ENCODE measurements at regions not wholly inside any gene's neighbourhood (a gene's known extent, or its start where the extent isn't known, plus 50 kb on each side); places are given as distances from the start of the nearest gene placed in this dataset.
"Not testable (repeated sequence)": the region's sequence is repeated elsewhere in the genome, so short reads cannot be mapped to it uniquely, and the experiment has no call there.

DNA sequence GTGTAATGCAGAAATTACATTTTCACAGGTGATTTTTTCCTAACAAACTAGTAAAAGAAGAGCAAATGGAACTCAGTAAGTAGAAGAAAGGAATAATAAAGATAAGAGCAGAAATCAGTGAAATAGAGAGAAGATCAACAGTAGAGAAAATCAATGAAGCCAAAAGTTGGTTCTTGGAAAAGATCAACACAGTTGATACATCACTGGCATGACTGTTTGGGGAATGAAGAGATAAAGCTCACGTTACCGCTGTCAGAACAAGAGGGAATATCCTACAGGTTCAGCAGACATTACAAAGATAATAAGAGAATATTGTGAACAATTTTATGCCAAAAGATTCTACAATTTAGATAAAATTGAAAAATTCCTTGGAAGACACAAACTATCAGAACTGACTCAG is 146.4 kb downstream of the ACTR3B start:
- no peaks in the 10 kb centered on the region for H3K36me3 ChIP-seq (ENCODE audit: insufficient read depth, low read depth, low read length)
- H3K4me1 ChIP-seq (ENCODE audit: insufficient read depth, low read length): no peaks in the 10 kb centered on the region
- no peak overlapping the region for H3K4me3 ChIP-seq (ENCODE audit: low read length)
- no peak overlapping the region for H3K9ac ChIP-seq (ENCODE audit: low read depth, low read length)
- H3K9me3 ChIP-seq (ENCODE audit: insufficient read depth, low read depth, low read length): no peaks in the 10 kb centered on the region
- H3K27me3 ChIP-seq (ENCODE audit: insufficient read depth, low read length): no peaks in the 10 kb centered on the region
- H3K27ac ChIP-seq (ENCODE audit: low read length): no peak overlapping the region

DNA sequence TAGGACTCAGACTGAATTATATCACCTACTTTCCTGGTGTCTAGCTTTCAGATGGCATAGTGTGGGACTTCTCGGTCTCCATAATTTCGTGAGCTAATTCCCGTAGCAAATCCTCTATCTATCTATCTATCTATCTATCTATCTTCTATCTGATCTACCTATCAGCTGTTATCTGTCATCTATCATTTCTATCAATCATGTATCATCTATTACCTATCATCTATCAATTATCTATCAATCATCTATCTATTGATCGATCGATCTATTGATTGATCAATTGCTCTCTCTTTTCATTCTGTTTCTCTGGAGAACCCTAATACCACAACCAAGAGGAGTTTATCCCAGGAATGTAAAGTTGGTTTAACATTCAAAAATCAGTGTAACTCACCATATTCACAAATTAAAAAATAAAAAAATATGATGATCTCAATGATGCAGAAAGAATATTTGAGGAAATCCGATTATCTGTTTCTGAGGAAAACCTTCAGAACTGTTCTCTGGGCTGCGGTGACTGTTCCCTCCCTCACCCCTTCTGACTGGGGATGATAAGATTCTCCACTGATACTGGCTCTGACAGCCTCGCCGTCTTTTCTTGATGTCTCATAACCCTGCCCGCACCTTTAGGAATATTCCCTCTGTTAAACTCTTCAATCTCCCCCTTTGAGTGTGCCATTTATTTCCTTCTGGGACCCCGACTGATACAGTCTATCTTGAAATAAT is 147.7 kb downstream of the ACTR3B start:
- H3K9ac ChIP-seq (ENCODE audit: low read depth, low read length): no peak overlapping the region
- no peak overlapping the region for H3K4me3 ChIP-seq (ENCODE audit: low read length)
- H3K4me1 ChIP-seq (ENCODE audit: insufficient read depth, low read length): no peaks in the 10 kb centered on the region
- no peaks in the 10 kb centered on the region for H3K36me3 ChIP-seq (ENCODE audit: insufficient read depth, low read depth, low read length)
- H3K27me3 ChIP-seq (ENCODE audit: insufficient read depth, low read length): no peaks in the 10 kb centered on the region
- no peaks in the 10 kb centered on the region for H3K9me3 ChIP-seq (ENCODE audit: insufficient read depth, low read depth, low read length)
- no peak overlapping the region for H3K27ac ChIP-seq (ENCODE audit: low read length)

DNA sequence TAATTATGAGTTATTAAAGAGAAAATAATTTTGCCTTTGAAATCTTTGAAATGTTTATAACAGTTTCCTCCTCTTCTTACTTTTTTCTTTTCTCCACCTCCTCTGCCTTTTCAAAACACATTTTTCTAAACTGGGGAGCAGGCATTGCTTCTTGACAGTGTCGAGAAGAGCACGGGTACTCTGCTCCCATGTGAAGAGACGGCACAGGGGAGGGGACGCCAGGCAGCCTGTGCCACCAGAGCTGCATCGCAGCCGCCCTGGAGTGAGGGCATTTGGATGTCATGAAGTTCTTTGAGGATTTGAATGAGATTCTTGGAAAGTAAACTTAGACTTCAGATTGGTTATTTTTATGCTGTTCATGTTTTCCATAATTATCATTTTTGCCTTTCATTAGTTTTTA is 149.7 kb downstream of the ACTR3B start:
- H3K4me3 ChIP-seq (ENCODE audit: low read length): no peak overlapping the region
- no peaks in the 10 kb centered on the region for H3K9me3 ChIP-seq (ENCODE audit: insufficient read depth, low read depth, low read length)
- no peak overlapping the region for H3K9ac ChIP-seq (ENCODE audit: low read depth, low read length)
- no peaks in the 10 kb centered on the region for H3K36me3 ChIP-seq (ENCODE audit: insufficient read depth, low read depth, low read length)
- no peaks in the 10 kb centered on the region for H3K4me1 ChIP-seq (ENCODE audit: insufficient read depth, low read length)
- H3K27me3 ChIP-seq (ENCODE audit: insufficient read depth, low read length): no peaks in the 10 kb centered on the region
- H3K27ac ChIP-seq (ENCODE audit: low read length): no peak overlapping the region

DNA sequence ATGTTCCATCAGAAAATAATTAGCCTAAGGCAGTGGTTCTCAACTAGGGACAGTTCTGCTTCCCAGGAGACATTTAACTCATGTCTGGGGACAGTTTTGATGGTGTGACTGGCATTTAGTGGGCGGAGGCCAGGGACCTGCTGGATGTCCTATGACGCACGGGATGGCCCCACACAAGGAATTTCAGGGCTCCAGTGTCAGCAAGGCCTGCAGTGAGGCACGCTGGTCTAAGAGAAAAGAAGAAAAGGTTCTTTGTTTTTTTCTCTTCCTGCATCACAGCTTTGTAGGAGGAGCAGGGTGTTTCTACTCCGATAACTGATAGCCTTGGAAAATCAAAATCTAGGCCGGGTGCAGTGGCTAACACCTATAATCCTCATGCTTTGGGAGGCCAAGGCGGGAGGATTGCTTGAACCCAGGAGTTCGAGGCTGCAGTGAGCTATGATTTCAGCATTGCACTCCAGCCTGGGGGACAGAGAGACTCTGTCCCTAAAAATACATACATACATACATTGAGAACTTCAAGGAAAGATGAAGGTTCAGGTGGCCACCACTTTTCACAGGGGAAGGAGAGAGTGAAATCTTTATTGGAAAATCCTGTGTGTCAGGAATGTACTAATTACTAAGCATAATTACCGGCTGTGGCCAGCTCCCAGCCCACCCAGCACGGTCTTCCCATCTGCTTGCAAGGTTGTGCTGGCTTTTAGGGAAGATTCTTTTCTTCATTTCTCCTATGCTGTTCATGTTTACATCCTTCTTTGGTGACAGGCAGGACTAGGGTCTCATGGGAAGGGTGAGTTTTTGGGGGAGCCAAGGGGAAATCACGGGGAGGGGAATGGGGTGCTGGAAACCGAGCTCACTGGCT is 150.4 kb downstream of the ACTR3B start:
- Histone ChIP-seq H3K36me3 (ENCODE audit: insufficient read depth, low read depth, low read length) (no peaks in the 10 kb centered on the region), H3K9ac (ENCODE audit: low read depth, low read length) (no peak overlapping the region), H3K27ac (ENCODE audit: low read length) (no peak overlapping the region), H3K27me3 (ENCODE audit: insufficient read depth, low read length) (no peaks in the 10 kb centered on the region), H3K4me3 (ENCODE audit: low read length) (no peak overlapping the region), H3K4me1 (ENCODE audit: insufficient read depth, low read length) (no peaks in the 10 kb centered on the region), H3K9me3 (ENCODE audit: insufficient read depth, low read depth, low read length) (no peaks in the 10 kb centered on the region)

DNA sequence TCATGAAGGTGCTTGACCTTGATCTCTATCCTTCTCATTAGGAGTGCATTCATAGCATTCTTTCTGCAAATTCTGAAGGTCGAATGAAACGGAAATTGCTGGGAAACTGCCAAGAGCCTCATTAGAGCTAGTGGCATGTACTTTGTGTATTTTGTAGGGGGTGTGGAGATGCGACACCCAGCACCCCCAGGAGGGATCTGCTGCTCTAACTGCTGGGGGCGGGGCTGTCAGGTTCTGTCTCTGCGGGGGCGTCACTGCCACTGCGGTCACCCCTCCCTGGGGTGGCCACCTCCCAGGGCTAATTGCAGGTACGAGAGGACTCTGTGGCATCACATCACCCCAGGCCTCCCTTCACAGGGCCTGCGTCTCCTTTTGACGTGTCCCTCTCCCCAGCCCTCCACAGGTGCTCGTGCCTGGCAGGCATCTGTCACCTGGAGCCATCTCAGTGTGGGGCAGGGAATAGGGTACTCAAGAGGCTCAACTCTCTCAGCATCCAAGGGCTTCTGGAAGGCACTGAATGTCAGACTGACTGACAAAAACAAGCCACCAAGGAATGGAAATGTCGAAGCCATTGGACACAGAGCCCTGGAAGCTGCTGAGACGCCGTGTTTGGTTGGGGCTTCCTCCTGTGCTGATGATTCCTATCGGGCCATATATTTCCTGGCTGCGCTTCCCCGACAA is 151.1 kb downstream of the ACTR3B start:
- no peak overlapping the region for H3K4me3 ChIP-seq (ENCODE audit: low read length)
- no peak overlapping the region for H3K27ac ChIP-seq (ENCODE audit: low read length)
- no peak overlapping the region for H3K9ac ChIP-seq (ENCODE audit: low read depth, low read length)
- no peaks in the 10 kb centered on the region for H3K36me3 ChIP-seq (ENCODE audit: insufficient read depth, low read depth, low read length)
- no peaks in the 10 kb centered on the region for H3K27me3 ChIP-seq (ENCODE audit: insufficient read depth, low read length)
- H3K4me1 ChIP-seq (ENCODE audit: insufficient read depth, low read length): no peaks in the 10 kb centered on the region
- no peaks in the 10 kb centered on the region for H3K9me3 ChIP-seq (ENCODE audit: insufficient read depth, low read depth, low read length)

DNA sequence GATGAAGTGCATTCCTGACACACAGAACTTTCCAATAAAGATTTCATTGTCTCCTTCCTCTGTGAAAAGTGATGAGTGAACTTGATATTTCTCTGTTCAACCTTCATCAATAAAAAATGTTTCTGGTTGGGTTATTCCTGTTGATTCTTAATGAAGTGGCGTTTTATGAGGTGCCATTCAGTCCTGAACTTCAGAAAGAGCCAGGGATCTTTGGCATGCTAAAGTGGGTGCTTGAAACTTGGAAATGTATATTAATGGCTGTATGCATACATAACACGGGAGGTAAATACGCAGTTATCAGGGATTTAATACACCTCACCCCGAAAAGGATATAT is 151.6 kb downstream of the ACTR3B start:
- no peaks in the 10 kb centered on the region for H3K36me3 ChIP-seq (ENCODE audit: insufficient read depth, low read depth, low read length)
- no peaks in the 10 kb centered on the region for H3K4me1 ChIP-seq (ENCODE audit: insufficient read depth, low read length)
- no peaks in the 10 kb centered on the region for H3K27me3 ChIP-seq (ENCODE audit: insufficient read depth, low read length)
- no peak overlapping the region for H3K4me3 ChIP-seq (ENCODE audit: low read length)
- no peaks in the 10 kb centered on the region for H3K9me3 ChIP-seq (ENCODE audit: insufficient read depth, low read depth, low read length)
- H3K9ac ChIP-seq (ENCODE audit: low read depth, low read length): no peak overlapping the region
- no peak overlapping the region for H3K27ac ChIP-seq (ENCODE audit: low read length)

DNA sequence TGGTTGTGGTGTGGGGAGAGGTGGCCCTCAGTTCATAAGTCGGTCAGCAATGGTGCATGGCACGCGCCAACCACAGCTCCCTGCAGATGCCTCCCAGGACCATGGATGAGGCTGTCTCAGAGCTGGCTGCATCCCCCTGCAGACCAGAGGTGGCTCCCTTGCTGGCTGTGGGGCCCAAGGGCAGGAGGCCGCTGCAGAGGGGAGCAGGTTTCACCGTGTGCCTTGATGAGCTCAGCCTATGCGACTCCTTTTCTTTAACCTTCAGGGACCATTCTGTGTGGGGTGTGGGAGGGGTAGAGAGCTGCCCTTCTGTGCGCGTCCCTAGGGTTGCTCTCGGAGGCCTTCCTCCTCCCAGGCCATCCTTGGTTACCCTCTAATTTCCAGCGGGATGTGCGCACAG is 152.4 kb downstream of the ACTR3B start:
- H3K27ac ChIP-seq (ENCODE audit: low read length): no peak overlapping the region
- H3K27me3 ChIP-seq (ENCODE audit: insufficient read depth, low read length): no peaks in the 10 kb centered on the region
- H3K4me3 ChIP-seq (ENCODE audit: low read length): no peak overlapping the region
- no peaks in the 10 kb centered on the region for H3K4me1 ChIP-seq (ENCODE audit: insufficient read depth, low read length)
- H3K36me3 ChIP-seq (ENCODE audit: insufficient read depth, low read depth, low read length): no peaks in the 10 kb centered on the region
- no peak overlapping the region for H3K9ac ChIP-seq (ENCODE audit: low read depth, low read length)
- no peaks in the 10 kb centered on the region for H3K9me3 ChIP-seq (ENCODE audit: insufficient read depth, low read depth, low read length)

DNA sequence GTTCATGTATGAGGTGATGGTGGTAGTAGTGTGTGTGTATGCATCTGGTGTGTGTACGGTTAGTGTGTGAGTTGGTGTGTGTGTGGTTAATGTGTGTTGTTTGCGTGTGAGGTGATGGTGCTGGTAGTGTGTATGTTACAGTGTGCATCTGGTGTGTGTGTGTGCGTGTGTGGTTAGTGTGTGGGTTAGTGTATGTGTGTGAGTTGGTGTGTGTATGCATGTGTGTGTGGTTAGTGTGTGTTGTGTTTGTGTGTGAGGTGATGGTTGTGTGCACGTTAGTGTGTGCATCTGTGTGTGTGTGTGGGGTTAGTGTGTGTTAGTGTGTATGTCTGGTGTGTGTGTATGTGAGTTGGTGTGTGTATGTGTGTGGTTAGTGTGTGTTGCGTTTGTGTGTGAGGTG is 153.0 kb downstream of the ACTR3B start:
- H3K4me1 ChIP-seq (ENCODE audit: insufficient read depth, low read length): no peaks in the 10 kb centered on the region
- no peaks in the 10 kb centered on the region for H3K9me3 ChIP-seq (ENCODE audit: insufficient read depth, low read depth, low read length)
- no peak overlapping the region for H3K27ac ChIP-seq (ENCODE audit: low read length)
- H3K9ac ChIP-seq (ENCODE audit: low read depth, low read length): no peak overlapping the region
- no peak overlapping the region for H3K4me3 ChIP-seq (ENCODE audit: low read length)
- H3K27me3 ChIP-seq (ENCODE audit: insufficient read depth, low read length): no peaks in the 10 kb centered on the region
- H3K36me3 ChIP-seq (ENCODE audit: insufficient read depth, low read depth, low read length): no peaks in the 10 kb centered on the region

DNA sequence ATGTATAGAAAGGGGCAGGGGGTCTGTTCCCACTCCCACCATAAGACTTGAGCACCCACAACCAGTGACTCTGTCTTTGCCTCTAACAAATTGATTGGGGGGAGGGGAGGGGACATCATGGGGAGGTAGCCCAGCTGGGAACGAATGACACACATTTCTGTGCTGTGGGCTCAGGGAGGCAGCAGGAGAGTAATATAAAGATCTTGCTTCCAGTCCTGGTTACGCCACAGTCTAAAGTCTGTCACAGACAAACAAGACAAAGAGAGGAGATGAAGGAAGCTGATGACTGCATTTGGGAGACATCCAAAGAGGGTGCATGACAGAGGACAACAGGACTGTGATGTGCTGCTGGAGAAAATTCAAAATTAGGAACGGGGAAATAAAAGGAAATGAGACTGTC is 153.9 kb downstream of the ACTR3B start:
- no peak overlapping the region for H3K27ac ChIP-seq (ENCODE audit: low read length)

DNA sequence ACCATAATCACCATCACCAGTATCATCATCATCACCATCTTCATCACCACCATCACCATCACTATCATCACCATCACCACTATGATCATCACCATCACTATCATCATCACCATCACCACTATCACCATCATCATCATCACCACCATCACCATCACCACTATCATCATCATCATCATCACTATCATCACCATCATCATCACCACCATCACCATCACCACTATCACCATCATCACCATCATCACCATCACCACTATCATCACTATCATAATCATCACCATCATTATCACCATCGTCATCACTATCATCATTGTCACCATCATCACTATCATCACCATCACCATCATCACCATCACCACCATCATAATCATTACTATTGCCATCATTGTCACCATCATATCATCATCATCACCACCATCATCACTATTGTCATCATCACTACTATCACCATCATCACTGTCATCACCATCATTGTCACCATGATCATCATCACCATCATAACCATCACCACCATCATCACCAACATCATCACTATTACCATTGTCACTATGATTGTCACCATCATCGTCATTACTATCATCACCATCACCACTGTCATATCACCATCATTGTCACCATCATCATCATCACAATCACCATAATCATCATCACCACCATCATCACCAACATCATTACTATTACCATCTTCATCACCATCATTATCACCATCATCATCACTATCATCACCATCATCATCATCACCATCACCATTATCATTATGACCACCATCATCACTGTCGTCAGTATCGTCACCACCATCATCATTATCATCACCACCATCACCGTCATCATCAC is 154.7 kb downstream of the ACTR3B start:
- Histone ChIP-seq H3K9me3 (ENCODE audit: insufficient read depth, low read depth, low read length) (no peaks in the 10 kb centered on the region), H3K9ac (ENCODE audit: low read depth, low read length) (no peak overlapping the region), H3K36me3 (ENCODE audit: insufficient read depth, low read depth, low read length) (no peaks in the 10 kb centered on the region), H3K27ac (ENCODE audit: low read length) (no peak overlapping the region), H3K4me1 (ENCODE audit: insufficient read depth, low read length) (no peaks in the 10 kb centered on the region), H3K27me3 (ENCODE audit: insufficient read depth, low read length) (no peaks in the 10 kb centered on the region), H3K4me3 (ENCODE audit: low read length) (no peak overlapping the region)

More for the DNA sequence above, 153.9 kb downstream of the ACTR3B start:
- H3K36me3 ChIP-seq (ENCODE audit: insufficient read depth, low read depth, low read length): no peaks in the 10 kb centered on the region
- H3K4me1 ChIP-seq (ENCODE audit: insufficient read depth, low read length): no peaks in the 10 kb centered on the region
- H3K27me3 ChIP-seq (ENCODE audit: insufficient read depth, low read length): no peaks in the 10 kb centered on the region
- no peak overlapping the region for H3K9ac ChIP-seq (ENCODE audit: low read depth, low read length)
- H3K9me3 ChIP-seq (ENCODE audit: insufficient read depth, low read depth, low read length): no peaks in the 10 kb centered on the region
- H3K4me3 ChIP-seq (ENCODE audit: low read length): no peak overlapping the region

DNA sequence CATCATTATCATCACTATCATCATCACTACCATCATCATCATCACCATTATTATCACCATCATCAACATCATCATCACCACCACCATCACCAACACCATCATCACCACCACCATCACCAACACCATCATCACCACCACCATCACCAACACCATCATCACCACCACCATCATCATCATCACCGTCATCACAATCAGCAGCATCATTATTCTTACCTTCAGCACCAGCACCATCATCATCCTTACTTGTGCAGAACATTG is 155.2 kb downstream of the ACTR3B start:
- H3K9ac ChIP-seq (ENCODE audit: low read depth, low read length); H3K4me3 ChIP-seq (ENCODE audit: low read length); H3K9me3 ChIP-seq (ENCODE audit: insufficient read depth, low read depth, low read length); H3K27me3 ChIP-seq (ENCODE audit: insufficient read depth, low read length); H3K4me1 ChIP-seq (ENCODE audit: insufficient read depth, low read length); H3K27ac ChIP-seq (ENCODE audit: low read length); H3K36me3 ChIP-seq (ENCODE audit: insufficient read depth, low read depth, low read length): not testable (repeated sequence)

Measured in iPS-20b (cell line).